Upper lobe of left lung (tissue), 4 donors: ENCODE measurements at regions not wholly inside any gene's neighbourhood (a gene's known extent, or its start where the extent isn't known, plus 50 kb on each side); places are given as distances from the start of the nearest gene placed in this dataset.

Source experiments
- CTCF ChIP-seq, 6 experiments: fragments of 450-650 bp in 4 of 6; fragments of 200-600 bp in 2 of 6; sonication (generic) in 2 of 6; IDR thresholded peaks; one replicate each; pipeline ENCODE4 v1.5.1; 2016 to 2019; ENCODE audit warnings: antibody characterized with exemption in 6 of 6
- EP300 ChIP-seq, 4 donors: sonication (generic); formaldehyde crosslinking; IDR thresholded peaks; one replicate each; pipeline ENCODE4 v1.5.1; 2017; ENCODE audit warnings: antibody characterized with exemption in 4 of 4, control low read depth in 2 of 4
- POLR2A ChIP-seq, 4 donors: fragments of 450-650 bp; IDR thresholded peaks; one replicate each; pipeline ENCODE4 v1.5.1; 2016 to 2017; ENCODE audit warnings: antibody characterized with exemption in 4 of 4, mild to moderate bottlenecking in 2 of 4
- POLR2AphosphoS5 ChIP-seq, 2 donors: sonication (generic); formaldehyde crosslinking; IDR thresholded peaks; one replicate each; pipeline ENCODE4 v1.5.1; 2017; ENCODE audit warnings: antibody characterized with exemption in 2 of 2

- TF ChIP-seq CTCF (IDR thresholded peaks at IDR 0.05) (no peak), POLR2AphosphoS5 (IDR thresholded peaks at IDR 0.05) (no peak), POLR2A (IDR thresholded peaks at IDR 0.05) (no peak), EP300 (IDR thresholded peaks at IDR 0.05) (no peak)
Observed at GRCh38 chr3:173336261-173336660, 61.3 kb upstream of the NLGN1 start.
